H1 (cell line): ENCODE measurements at regions not wholly inside any gene's neighbourhood (a gene's known extent, or its start where the extent isn't known, plus 50 kb on each side); places are given as distances from the start of the nearest gene placed in this dataset.

ENCODE experiments used
- BCL11A ChIP-seq, 2 experiments: IDR thresholded peaks; one replicate each; pipeline ENCODE4 v1.6.1; 2011; ENCODE audit warnings: low read depth in 2 of 2, low read length in 2 of 2, mild to moderate bottlenecking in 2 of 2
- CREB1 ChIP-seq: IDR thresholded peaks from 2 replicates; pipeline ENCODE4 v1.6.1; 2012; ENCODE audit warnings: inconsistent platforms
- CTCF ChIP-seq, 3 experiments: IDR thresholded peaks; 1 replicate in 2 of 3; 2 replicates in 1 of 3; pipeline versions ENCODE4 v1.5.1 to v1.6.1; 2011; ENCODE audit warnings: low read length in 3 of 3, mild to moderate bottlenecking in 3 of 3, inconsistent platforms in 2 of 3, low read depth in 1 of 3, moderate library complexity in 1 of 3; ENCODE audit not compliant: insufficient read depth in 1 of 3; ENCODE audit errors: control extremely low read depth in 1 of 3
- EZH2 ChIP-seq: fragments of 200-600 bp; sonication (generic); IDR thresholded peaks from 2 replicates; pipeline ENCODE4 v1.7.1; 2012; ENCODE audit warnings: low read depth, mild to moderate bottlenecking, moderate library complexity, low read length, inconsistent platforms; ENCODE audit not compliant: severe bottlenecking
- GTF2F1 ChIP-seq: IDR thresholded peaks from 2 replicates; pipeline ENCODE4 v1.6.1; 2012; ENCODE audit warnings: low read depth, low read length, improper control_type of control experiment, borderline replicate concordance
- KDM1A ChIP-seq: fragments of 200-600, 300-600 bp; sonication (generic); IDR thresholded peaks from 2 replicates; pipeline ENCODE4 v1.7.1; 2016; ENCODE audit warnings: mild to moderate bottlenecking, low read length, borderline replicate concordance
- KDM4A ChIP-seq: IDR thresholded peaks from one replicate; pipeline ENCODE4 v1.7.1; 2012; ENCODE audit warnings: low read depth, mild to moderate bottlenecking, moderate library complexity, low read length, inconsistent platforms; ENCODE audit not compliant: severe bottlenecking
- MAFK ChIP-seq: IDR thresholded peaks from 2 replicates; pipeline ENCODE4 v1.6.1; 2012; ENCODE audit warnings: low read depth, mild to moderate bottlenecking, improper control_type of control experiment, low read length
- NRF1 ChIP-seq: IDR thresholded peaks from 2 replicates; pipeline ENCODE4 v1.6.1; 2011; ENCODE audit warnings: mild to moderate bottlenecking, low read depth, low read length, improper control_type of control experiment
- POLR2A ChIP-seq, 2 experiments: IDR thresholded peaks; 1 replicate in 1 of 2; 2 replicates in 1 of 2; pipeline ENCODE4 v1.6.1; 2011; ENCODE audit warnings: low read depth in 2 of 2, low read length in 2 of 2, mild to moderate bottlenecking in 2 of 2; ENCODE audit errors: control extremely low read depth in 1 of 2
- POLR2AphosphoS5 ChIP-seq: IDR thresholded peaks from 2 replicates; pipeline ENCODE4 v1.6.1; 2011; ENCODE audit warnings: low read depth, low read length

- no peak for TF ChIP-seq NRF1
- TF ChIP-seq CTCF (IDR thresholded peaks at IDR 0.05; ENCODE audit: control extremely low read depth in 1 of 3, insufficient read depth in 1 of 3, low read depth in 1 of 3, low read length in 3 of 3) = no peak
- no peak for TF ChIP-seq KDM4A
- TF ChIP-seq EZH2 = no peak
- no peak for TF ChIP-seq POLR2A (IDR thresholded peaks at IDR 0.05; ENCODE audit: control extremely low read depth in 1 of 2, low read depth in 2 of 2, low read length in 2 of 2)
- no peak for TF ChIP-seq KDM1A
- no peak for TF ChIP-seq BCL11A (IDR thresholded peaks at IDR 0.05; ENCODE audit: low read depth in 2 of 2, low read length in 2 of 2)
- TF ChIP-seq POLR2AphosphoS5 = no peak
- TF ChIP-seq MAFK = no peak
- no peak for TF ChIP-seq GTF2F1
- no peak for TF ChIP-seq CREB1
Measured at GRCh38 chr4:89506866-89507491, 199.4 kb upstream of the GPRIN3 start.
